ENCODE measurements at regions not wholly inside any gene's neighbourhood (a gene's known extent, or its start where the extent isn't known, plus 50 kb on each side); places are given as distances from the start of the nearest gene placed in this dataset.

DNA sequence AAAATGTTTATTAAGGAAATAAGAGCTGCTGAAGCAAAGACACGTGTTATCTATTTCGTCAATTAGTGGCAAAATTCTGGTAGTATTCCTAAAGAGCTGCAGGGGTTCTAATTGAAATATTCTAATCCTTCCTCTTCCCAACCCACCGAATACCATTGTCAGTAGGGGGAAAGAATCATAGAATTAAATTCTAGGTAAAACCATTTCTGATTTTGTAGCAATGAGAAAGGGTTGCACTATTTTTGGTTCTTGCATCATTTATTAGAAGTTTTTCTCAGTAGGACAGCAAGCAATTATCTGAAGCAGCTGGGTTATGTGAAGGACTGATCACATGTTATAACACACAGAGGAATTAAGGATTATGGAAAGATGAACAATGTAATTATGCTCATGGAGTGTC is 80.3 kb upstream of the SEMA6A start:
- Histone ChIP-seq H3K36me3 (no peaks in the 10 kb centered on the region), H3K27me3 (replicated peaks; ENCODE audit: insufficient read depth) (no peaks in the 10 kb centered on the region), H3K9me3 (no peaks in the 10 kb centered on the region), H3K27ac (no peak overlapping the region), H3K4me3 (no peak overlapping the region), H3K4me1 (ENCODE audit: control insufficient read depth in 1 of 2, low read depth in 2 of 2) (peaks cover 0 to 5% of the 10 kb centered on the region in 2 donors)
- no peak for DNase-seq (ENCODE audit: low spot score)
- TF ChIP-seq, protein P1, sequence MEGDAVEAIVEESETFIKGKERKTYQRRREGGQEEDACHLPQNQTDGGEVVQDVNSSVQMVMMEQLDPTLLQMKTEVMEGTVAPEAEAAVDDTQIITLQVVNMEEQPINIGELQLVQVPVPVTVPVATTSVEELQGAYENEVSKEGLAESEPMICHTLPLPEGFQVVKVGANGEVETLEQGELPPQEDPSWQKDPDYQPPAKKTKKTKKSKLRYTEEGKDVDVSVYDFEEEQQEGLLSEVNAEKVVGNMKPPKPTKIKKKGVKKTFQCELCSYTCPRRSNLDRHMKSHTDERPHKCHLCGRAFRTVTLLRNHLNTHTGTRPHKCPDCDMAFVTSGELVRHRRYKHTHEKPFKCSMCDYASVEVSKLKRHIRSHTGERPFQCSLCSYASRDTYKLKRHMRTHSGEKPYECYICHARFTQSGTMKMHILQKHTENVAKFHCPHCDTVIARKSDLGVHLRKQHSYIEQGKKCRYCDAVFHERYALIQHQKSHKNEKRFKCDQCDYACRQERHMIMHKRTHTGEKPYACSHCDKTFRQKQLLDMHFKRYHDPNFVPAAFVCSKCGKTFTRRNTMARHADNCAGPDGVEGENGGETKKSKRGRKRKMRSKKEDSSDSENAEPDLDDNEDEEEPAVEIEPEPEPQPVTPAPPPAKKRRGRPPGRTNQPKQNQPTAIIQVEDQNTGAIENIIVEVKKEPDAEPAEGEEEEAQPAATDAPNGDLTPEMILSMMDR (IDR thresholded peaks at IDR 0.05): no peak
- no peak for ATAC-seq (ENCODE audit: insufficient number of reproducible peaks, low FRiP score, low read depth)

DNA sequence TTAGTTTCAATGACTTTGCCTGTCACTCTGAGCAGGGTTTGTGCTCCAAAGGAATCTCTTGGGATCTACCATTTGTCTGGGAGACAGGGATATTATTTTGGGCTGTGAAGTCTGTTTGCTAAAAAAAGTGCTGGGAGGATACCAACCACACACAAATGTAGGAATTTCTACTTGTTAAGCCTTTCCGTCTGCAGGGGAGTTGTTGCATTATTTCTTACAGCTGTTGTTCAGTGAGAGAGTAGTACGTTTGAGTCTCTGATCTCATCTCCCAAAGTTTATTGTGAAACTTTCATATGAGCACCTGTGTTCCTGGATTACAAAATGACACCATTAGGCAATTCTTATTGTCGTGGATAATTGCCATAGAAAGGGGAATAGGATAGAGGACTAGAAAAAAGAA is 78.3 kb upstream of the SEMA6A start:
- Histone ChIP-seq H3K27ac (no peak overlapping the region), H3K4me1 (ENCODE audit: control insufficient read depth in 1 of 2, low read depth in 2 of 2) (peaks cover 0 to 5% of the 10 kb centered on the region in 2 donors), H3K4me3 (no peak overlapping the region), H3K27me3 (replicated peaks; ENCODE audit: insufficient read depth) (no peaks in the 10 kb centered on the region), H3K36me3 (no peaks in the 10 kb centered on the region), H3K9me3 (no peaks in the 10 kb centered on the region)
- no peak for DNase-seq (ENCODE audit: low spot score)
- TF ChIP-seq, protein P1 (IDR thresholded peaks at IDR 0.05): no peak
- no peak for ATAC-seq (ENCODE audit: insufficient number of reproducible peaks, low FRiP score, low read depth)

DNA sequence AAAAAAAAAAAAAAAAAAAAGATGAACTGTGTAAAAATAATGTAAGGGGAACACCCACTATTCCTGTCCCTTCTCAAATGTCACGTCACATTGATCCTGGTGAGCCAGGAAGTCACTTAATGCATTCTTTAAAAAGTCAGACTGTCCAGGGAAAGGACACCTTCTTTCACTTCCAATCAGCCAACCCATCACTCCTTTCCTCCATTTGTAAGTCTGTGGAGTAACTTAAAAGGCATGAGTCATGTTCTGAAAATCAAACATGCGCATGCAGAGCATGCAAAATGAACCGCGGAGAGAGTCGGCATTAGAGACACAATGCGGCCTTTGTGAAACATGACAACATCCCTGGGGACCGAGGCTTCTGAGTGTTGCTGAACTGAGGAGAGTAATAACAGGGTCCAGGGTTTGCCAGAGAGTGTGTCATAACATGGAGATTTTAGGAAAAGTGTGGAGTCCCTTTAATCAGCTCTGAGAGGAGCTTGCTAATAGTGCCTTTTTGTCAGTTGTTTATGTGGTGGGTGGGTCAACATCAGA is 77.6 kb upstream of the SEMA6A start:
- Histone ChIP-seq H3K4me3 (no peak overlapping the region), H3K27ac (no peak overlapping the region), H3K36me3 (no peaks in the 10 kb centered on the region), H3K9me3 (no peaks in the 10 kb centered on the region), H3K27me3 (replicated peaks; ENCODE audit: insufficient read depth) (no peaks in the 10 kb centered on the region), H3K4me1 (ENCODE audit: control insufficient read depth in 1 of 2, low read depth in 2 of 2) (peaks cover 0 to 5% of the 10 kb centered on the region in 2 donors)
- DNase-seq (ENCODE audit: low spot score): peak; percentile 13
- ATAC-seq (ENCODE audit: insufficient number of reproducible peaks, low FRiP score, low read depth): no peak
- TF ChIP-seq, protein P1 (IDR thresholded peaks at IDR 0.05): no peak

DNA sequence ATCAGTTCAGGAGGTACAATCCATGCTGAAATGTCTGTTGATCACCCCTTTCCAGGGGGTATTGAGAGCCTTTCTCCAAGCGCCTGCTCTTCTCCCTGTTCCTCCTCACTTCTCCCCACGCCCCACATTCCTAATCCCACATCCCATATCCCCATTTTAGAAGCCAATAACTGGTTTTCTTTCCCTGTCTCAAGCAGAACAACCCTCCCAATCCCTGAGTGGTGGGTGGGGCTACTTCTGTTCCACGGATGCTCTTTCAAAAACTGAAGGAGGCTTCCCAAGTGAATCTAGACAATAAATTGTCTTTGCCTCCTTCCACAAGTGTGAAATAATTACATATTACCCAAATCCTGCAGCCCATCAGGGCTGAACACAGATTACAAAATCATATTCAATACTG is 77.0 kb upstream of the SEMA6A start:
- Histone ChIP-seq H3K27me3 (replicated peaks; ENCODE audit: insufficient read depth) (no peaks in the 10 kb centered on the region), H3K27ac (no peak overlapping the region), H3K9me3 (no peaks in the 10 kb centered on the region), H3K36me3 (no peaks in the 10 kb centered on the region), H3K4me1 (ENCODE audit: control insufficient read depth in 1 of 2, low read depth in 2 of 2) (peaks cover 0 to 5% of the 10 kb centered on the region in 2 donors), H3K4me3 (no peak overlapping the region)
- DNase-seq (ENCODE audit: low spot score) (no peak), ATAC-seq (ENCODE audit: insufficient number of reproducible peaks, low FRiP score, low read depth) (no peak)
- TF ChIP-seq, protein P1 (IDR thresholded peaks at IDR 0.05): no peak

DNA sequence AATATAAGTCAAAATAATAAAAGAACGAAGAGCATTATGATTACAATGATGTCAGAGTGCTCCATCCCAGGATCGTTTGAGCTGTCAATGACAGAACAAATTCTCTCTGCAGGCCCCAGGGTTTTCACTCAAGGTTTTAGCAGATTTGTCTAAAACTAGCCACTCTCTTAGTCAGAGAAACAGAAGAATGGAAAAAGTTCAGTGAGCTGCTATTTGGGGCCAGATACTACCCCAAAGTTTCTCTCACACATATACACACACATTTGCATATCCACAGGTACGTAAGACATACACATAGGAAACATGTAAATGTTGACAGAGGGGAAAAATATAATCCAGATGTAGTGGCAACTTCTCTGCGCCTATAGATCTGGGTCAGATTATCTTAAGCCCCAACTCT is 76.3 kb upstream of the SEMA6A start:
- no peak overlapping the region for H3K4me3 ChIP-seq
- no peak overlapping the region for H3K27ac ChIP-seq
- H3K27me3 ChIP-seq (replicated peaks; ENCODE audit: insufficient read depth): no peaks in the 10 kb centered on the region
- H3K9me3 ChIP-seq: no peaks in the 10 kb centered on the region
- no peak for DNase-seq (ENCODE audit: low spot score)
- no peaks in the 10 kb centered on the region for H3K36me3 ChIP-seq
- H3K4me1 ChIP-seq (ENCODE audit: control insufficient read depth in 1 of 2, low read depth in 2 of 2): peaks cover 0 to 5% of the 10 kb centered on the region in 2 donors
- TF ChIP-seq, protein P1 (IDR thresholded peaks at IDR 0.05): no peak
- ATAC-seq (ENCODE audit: insufficient number of reproducible peaks, low FRiP score, low read depth): no peak

Data from thoracic aorta (tissue), 2 donors.